ENCODE measurements at regions not wholly inside any gene's neighbourhood (a gene's known extent, or its start where the extent isn't known, plus 50 kb on each side); places are given as distances from the start of the nearest gene placed in this dataset.
"Not testable (repeated sequence)": the region's sequence is repeated elsewhere in the genome, so short reads cannot be mapped to it uniquely, and the experiment has no call there.

DNA sequence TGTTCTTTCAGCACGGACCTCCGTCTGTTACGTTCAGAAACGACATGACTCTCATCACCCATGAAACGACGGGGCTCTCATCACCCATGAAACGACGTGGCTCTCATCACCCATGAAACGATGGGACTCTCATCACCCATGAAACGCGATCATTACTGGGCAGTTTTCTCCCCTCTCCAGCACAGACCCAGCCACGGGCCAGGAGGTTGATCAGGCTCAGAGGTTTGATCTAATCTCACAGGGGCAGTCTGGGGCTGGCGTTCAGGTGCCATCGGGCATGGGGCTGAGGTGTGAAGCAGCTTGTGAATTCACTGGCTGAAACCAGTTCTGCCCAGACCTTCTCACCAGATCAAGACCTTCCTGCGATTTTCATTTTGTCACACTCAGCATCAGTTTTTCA is 296.4 kb downstream of the NDUFA10 start:
- DNase-seq (ENCODE audit: low read depth in 2 of 2) = no peak

DNA sequence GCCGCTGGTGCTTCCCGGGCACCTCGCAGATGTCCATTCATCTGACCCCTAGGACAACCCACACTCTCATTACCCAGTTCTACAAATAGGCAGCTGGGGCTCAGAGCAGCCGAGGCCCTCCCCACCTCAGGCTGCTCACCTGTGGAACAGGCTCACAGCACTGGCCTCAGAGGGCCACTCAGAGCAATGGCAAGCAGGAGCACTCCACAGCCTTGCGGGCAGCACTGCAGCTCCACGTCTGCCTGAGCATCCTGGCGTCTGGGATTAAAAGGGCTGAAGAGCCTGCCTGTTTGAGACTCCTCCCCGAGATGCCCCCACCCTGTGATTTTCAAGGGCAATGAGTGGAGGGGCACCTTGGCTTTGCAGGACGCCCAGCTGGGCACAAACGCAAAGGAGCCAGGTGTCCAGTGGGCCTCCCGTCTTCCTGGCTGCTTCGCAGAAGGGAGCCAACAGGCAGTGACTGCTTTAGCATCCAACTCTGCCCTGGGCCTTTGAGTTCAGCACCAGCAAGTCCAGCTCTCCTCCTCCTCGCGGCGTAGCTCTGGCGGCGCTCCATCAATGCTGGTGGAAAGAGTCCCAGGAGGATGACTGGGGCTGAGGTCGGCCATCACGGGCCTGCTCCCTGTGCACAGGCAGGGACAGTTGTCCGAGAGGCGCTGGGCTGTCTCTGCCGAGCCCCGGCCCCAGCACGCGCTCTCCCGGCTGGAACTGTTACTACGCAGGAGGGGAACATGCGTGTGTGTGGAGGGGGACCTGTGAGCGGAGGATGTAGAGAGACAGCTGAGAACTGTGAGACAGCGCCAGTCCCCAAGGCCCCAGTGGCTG is 297.2 kb downstream of the NDUFA10 start:
- DNase-seq (ENCODE audit: low read depth in 2 of 2) = no peak

DNA sequence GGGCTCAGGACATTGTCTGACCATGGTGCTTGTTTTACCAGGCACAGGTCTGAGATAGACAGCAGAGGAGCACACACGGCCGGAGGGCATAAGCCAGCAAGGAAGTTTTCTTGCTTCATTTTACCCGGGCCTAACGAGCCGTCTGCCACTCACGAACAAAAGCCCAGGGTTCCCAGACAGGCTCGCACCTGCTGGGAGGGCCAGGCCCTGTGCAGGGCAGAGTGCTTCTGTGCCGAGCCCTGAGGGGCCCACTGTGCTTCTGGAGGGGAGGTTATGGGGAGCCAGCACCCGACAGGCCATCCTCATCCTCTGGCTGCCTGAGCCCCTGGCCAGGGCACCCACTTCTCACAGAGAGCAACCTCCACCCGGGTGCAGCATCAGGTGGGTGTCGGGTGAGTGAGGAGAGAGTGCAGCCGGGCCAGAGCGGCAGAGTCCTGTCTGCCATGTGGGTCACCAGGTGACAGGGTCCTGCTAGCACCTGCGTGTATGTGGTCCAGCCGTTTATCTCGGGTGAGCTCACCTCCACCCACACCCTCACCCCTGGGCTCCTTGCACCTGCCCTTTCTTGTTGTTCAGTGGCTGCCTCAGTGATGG is 297.9 kb downstream of the NDUFA10 start:
- no peak for DNase-seq (ENCODE audit: low read depth in 2 of 2)

DNA sequence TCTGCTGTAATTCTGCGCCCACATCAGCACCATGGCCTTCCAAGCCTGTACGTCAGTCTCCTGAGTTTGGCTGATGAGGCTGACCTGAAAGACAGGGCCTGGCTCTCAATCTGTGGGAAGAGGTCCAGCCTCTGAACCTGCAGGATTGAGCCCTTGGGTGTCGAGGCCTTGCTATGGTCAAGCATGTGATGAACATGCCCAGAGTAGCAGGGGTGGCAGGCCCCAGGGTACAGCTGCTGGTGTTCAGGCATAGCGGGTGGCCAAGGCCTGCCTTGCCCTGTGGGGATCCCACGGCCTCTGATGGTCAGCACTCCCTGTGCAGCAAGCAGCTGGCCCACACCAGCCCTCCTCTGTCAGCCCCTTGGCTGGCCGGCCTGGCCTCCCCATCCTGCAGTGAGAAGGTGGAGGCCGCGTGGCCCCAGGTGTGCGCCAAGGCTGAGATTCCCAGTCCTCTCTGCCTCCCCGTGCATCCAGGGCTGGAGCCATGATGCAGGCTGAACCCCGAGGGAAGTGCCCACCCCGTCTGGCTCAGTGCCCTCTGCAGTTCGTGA is 298.4 kb downstream of the NDUFA10 start:
- no peak for DNase-seq (ENCODE audit: low read depth in 2 of 2)

DNA sequence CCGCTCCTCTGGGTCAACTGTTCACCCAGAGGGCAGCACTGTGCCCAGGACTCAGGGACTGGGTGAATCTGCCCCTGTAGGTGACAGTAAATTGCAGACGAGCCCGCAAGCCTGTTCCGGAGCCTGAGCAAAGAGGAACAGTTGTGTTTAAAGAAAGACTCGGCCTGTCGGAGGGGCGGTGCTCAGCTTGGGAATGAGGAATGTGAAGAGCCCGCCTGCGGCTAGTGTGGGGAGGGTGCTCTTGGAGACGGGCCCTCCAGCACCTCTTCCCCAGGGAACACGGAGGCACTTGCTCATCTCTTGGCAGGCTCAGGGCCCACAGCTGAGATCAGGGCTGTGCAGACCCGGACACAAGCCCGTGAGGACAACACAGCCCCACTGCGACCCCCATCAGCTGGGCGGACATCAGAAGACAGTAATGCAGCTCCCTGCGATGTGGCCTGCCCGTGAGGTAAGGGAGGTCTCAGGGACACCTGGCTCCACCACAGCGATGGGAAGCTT is 299.0 kb downstream of the NDUFA10 start:
- DNase-seq (ENCODE audit: low read depth in 2 of 2) = no peak

DNA sequence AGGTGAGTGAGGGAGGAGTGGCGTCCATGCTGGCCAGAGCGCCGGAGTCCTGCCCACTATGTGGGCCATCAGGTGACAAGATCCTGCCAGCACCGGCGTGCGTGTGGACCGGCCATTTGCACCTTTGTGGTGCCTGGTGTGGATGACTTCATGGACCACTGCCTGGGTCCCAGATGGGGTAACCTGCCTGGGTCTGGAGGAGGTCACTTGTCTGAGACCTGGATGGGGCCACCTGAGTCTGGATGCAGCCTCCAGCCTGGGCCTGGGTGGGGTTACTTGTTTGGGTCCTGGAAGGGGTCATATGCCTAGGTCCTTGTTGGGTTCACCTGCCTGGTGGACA is 299.6 kb downstream of the NDUFA10 start:
- DNase-seq (ENCODE audit: low read depth in 2 of 2) = no peak

DNA sequence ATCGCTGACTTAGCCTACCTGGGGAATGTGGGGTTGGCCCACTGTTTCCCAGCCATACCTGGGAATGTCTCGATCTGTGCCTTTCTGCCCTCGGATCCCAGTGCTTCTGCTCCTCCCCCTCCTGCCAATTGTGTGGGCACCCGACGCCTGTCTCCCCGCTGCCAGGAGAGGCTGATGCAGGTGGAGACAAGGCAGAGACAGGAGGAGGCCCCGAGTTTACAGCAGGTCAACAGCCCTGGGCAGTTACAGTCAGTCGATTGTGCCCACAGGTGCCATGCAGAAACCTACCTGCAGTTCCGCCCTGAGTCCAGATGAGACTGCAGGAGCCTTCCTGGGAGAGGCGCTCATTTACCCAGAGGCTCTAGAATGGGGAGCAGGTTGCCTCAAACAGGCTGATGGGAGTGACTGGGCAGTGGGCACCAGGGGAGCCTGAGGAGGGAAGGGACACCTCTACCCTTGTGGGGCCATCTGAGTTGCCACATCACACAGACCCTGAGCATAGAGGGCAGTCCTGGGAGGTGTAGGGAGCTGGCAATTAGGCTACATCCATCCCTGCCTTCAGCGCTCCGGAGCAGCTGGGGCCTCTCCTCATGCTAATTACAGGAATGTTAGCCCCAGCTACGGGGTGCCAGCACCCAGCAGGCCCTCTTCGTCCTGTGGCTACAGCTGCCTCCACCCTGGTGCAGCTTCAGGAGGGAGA is 300.1 kb downstream of the NDUFA10 start:
- no peak for DNase-seq (ENCODE audit: low read depth in 2 of 2)

DNA sequence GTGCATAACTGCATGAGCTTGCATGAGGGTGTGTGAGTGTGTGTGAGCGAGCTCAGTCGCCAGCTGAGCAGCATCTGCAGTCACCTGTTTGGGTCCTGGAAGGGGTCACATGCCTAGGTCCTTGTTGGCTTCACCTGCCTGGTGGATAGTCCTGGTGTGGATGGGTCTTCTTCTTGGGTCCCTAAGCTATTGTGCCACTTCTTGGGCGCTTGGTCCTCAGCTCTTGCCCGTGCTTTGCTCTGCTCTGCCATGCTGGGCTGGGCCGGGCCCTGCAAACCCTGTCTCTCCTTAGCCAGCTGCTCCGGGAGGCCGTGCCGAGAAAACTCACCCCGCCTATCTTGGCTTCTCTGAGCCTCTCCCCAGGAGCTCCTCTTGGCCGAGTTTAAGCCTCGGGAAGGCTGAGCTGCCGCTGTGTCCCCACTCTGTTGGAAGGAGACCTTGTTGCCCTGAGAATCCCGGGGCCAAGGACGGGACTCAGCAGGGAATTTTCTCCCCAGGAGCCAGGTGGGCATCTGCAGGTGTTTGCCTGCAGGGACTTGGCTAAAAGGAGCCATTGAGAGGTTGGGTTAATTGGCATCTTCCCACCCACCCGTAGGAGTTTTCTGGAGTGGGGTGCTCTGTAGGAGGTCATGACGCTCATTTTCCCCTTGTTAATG is 300.8 kb downstream of the NDUFA10 start:
- DNase-seq (ENCODE audit: low read depth in 2 of 2) = no peak

DNA sequence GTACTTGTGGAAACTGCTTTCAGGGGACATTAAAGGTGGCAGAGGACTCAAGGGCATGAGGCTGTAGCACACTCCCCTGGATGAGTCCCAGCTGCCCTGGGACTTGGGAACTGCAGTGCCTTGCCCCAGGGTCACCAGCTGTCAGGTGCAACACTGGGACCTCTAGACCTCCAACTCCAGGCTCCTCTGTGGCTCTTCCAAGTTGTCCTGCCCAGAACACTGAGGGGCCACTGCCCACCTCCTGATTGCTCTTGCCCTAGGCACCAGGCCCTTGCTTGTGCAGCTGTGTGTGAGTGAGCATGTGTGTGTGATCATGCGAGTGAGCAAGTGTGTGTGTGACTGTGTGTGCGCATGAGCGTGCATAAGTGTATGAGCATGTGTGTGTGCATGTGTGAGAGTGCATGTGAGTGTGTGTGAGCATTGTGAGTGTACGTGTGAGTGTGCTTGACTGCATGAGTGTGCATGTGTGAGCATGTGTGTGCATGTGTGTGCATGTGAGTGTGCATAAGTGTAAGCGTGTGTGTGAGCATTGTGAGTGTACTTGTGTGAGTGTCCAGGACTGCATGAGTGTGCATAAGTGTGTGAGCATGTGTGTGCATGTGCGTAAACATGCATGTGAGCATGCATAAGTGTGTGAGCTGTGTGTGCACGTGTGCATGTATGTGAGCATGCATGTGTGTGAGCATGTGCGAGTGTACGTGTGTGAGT is 301.5 kb downstream of the NDUFA10 start:
- no peak for DNase-seq (ENCODE audit: low read depth in 2 of 2)

DNA sequence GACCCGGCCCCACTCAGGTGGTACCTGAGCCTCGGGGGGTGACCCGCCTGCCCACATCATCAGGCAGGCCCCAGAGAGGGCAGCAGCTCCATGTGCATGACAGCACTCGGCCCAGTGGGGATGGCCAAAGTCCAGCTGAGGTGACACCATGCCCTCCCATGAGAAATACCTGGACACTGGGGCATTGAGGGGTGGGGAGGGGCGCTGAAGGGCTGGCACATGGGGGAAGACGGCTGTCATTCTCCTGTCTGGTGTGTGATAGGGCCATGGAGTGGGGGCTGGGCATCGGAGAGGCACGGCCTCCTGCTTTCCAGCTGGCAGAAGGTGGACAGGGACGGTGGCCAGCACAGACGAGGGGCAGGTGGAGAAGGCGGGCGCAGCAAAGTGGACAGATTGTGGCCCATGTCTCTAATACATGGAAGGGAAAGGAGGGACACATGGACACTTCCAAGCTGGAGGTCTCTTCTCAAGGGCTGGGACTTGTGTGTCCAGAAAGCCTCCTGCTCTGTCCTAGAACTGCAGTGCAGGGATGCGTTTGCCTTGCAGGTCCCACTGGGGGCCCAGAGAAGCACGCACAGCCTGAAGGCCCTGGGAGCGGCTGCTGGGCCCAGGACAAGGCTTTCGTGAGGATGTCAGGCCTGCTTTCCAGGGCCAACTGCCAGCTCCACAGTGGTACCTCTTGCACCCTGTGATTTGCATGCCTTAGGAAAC is 302.2 kb downstream of the NDUFA10 start:
- no peak for DNase-seq (ENCODE audit: low read depth in 2 of 2)

DNA sequence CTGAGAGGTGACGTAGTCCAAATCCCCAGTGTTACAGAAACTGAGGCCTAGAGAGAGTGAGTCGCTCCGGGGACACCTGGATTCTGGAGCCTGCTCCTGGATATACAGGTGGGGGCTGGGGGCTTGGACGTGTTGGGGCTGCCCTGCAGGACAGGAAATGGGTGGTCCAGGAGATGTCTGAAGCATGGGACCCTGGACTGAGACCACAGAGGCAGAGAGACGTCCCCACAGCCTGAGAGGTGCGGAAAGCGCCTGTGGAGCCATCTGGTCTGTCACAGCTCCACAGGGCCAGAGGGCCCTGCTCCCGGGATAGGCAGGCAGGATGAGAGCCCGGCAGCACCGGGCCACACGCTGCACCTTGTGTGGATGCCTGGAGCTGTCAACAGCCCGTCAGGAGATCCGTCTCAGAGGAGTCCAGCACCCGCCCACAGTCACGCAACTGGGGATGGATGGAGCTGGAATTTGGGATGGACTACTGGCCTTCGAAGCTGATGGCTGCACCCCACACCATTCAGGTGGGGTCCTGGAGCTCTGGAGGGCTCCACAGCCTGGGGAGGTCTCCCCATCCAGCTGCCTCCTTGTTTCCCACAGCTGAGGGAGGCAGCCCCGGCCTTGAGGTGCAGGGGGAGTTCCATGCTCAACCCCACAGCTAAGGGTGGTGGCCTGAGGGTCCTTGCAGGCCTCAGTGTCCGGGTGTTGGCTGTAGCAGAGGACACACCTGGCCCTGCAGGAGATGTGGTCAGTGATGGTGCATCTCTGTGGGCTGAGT is 303.0 kb downstream of the NDUFA10 start:
- DNase-seq (ENCODE audit: low read depth in 2 of 2) = no peak

DNA sequence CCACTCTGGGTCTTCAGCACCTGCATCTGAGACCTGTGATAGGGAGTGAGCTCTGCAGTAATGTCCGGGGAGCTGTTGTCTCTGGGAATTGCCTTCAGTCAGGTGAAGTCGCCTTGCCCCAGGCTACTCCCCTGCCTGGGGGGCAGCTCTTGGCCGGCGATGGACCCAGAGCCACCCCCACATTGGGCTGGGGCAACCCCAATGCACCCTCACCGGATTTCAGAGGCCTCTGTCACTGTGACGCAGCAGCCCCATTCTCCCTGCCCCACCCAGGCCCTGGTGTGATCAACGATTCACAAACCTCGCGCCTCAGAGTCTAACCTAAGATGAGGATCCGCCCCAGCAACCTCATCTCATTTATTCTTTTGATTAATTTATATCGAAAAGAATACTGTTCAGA is 303.6 kb downstream of the NDUFA10 start:
- no peak for DNase-seq (ENCODE audit: low read depth in 2 of 2)

DNA sequence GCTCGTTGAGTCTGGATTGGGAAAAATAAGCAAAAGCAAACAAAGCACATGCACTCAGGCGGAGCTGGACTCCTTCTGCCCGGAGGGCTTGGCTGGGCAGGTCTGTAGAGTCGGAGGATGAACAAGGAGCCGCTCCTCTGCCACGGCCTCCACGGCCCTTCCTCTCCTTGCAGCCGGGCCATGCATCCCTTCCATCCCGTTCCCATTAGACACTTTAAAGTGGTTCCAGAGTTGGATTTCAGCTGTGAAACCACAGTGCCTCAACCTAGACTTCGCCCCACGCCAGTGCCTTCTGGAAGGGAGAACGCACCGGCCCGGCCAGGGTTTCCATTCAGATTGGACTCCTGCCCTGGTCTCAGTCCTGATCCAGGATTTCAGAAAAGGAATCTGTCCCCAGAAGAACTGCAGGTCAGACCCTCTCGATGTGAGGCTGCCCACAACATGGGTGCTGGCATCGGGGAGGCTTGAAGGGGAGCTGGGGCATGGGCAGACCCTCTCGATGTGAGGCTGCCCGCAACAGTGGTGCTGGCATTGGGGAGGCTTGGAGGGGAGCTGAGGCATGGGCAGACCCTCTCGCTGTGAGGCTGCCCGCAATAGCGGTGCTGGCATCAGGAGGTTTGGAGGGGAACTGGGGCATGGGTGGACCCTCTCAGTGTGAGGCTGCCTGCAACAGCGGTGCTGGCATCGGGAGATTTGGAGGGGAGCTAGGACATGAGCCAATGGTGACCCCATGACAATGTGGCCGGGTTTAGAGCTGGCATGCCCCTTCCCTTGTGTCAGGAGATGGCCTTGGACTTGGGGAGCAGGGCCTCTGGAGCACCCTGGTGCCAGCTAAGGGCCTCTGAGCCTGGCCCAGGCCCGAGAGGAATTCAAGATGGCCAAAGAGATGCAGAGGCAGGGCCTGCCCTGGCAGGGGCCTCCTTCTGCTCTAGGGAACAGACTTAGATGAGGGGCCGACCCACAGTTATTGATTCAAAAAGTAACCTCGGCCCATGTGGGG is 304.5 kb downstream of the NDUFA10 start:
- no peak for DNase-seq (ENCODE audit: low read depth in 2 of 2)

DNA sequence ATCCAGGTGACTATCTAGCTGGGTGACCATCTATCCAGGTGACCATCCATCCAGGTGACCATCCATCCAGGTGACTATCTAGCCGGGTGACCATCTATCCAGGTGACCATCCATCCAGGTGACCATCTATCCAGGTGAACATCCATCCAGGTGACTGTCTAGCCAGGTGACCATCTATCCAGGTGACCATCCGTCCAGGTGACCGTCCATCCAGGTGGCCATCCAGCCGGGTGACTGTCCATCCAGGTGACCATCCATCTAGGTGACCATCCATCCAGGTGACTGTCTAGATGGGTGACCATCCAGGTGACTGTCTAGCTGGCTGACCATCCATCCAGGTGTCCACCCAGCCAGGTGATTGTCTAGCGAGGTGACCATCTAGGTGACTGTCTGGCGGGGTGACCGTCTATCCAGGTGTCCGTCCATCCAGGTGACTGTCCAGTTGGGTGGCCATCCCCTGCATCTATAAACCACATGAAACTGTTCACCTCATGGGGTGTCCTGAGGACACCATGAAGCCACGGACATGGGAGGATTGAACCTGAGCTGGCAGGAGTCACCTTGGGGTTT is 305.3 kb downstream of the NDUFA10 start:
- DNase-seq (ENCODE audit: low read depth in 2 of 2) = no peak

DNA sequence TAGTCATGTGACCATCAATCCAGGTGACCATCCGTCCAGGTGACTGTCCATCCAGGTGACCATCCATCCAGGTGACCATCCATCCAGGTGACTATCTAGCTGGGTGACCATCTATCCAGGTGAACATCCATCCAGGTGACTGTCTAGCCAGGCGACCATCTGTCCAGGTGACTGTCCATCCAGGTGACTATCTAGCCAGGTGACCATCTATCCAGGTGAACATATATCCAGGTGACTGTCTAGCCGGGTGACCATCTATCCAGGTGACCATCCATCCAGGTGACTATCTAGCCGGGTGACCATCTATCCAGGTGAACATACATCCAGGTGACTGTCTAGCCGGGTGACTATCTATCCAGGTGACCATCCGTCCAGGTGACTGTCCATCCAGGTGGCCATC is 306.2 kb downstream of the NDUFA10 start:
- not testable (repeated sequence) for DNase-seq (ENCODE audit: low read depth in 2 of 2)

DNA sequence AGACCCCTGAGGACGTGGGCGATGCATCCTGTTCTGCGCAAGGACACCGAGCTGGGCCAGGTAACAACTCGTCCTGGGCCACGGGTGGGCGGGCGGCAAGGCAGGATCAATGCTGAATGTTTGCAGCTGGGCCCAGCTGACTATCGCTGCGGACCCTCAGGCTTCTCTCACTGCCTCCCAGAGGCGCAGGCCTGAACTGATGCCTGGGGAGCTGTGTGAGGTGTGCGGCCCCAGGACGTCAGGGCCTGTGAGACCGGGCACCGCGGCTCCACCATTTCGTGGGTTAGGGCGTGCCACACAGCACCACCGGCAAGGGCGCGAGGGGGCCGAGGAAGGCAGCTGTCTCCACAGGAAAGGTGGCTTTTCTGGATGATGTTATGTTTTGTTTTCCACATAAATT is 307.4 kb downstream of the NDUFA10 start:
- no peak for DNase-seq (ENCODE audit: low read depth in 2 of 2)

DNA sequence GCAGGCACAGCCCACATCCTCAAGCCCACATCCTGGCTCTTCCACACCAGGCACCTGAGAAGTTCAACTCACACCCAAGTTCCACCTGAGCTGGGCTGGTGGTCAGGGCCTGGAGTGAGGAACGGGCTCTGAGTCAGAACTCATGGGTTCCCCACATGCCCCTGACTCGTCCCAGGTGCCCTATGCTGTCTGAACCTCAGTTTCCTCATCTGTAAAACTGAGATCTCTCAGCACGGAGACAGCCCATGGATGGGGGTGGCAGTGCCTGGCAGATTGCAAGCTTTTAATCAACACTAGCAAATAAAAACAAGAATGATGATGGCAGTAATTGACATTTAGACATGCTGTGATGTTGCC is 307.8 kb downstream of the NDUFA10 start:
- no peak for DNase-seq (ENCODE audit: low read depth in 2 of 2)

DNA sequence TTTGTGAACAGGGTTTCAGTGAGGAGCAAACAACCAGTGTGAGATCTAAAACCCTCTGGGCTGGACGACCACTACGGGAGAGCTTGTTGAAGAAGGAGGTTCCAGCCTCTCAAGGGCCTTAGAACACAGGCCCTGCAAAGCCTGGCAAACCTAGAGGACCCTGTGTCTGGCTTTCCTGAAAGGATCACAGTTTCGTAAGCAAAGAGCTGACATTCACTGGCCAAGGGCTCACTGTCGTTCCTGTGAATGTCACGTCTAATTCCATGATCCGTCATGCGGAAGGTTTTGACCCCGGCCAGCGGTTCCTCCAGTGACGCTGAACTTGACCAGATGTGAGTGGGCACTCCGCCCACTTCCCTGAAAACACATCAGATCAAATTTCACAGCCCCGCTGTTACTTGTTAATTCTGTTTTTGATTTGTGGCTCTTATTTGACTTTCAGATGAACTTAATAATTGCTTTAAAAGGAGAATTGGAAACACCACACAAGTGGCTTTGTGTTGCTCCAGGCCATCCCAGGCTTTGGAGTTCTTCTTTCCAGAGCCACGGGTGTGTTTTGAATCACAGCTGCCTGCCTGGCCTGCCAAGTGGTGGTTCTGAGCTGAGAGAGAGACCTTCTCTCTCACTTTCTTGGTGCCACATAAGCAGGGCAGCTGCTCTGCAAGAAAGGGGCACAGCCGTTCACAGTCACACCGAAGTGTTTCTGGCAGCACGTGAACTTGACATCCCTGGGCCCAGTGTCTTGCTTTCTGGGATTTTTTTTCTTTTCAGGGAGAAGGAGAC is 308.4 kb downstream of the NDUFA10 start:
- no peak for DNase-seq (ENCODE audit: low read depth in 2 of 2)
